A673 (cell line): ENCODE measurements at regions not wholly inside any gene's neighbourhood (a gene's known extent, or its start where the extent isn't known, plus 50 kb on each side); places are given as distances from the start of the nearest gene placed in this dataset.

Experiments
- BruUV-seq: library from RNA; stranded (reverse); fragments of 400-500 nt; replicated peaks from 2 replicates; lab custom pipeline; 2021; lab: Mats Ljungman, UMichigan
- CTCF ChIA-PET: fragments of 300-600 bp; sonication (Branson Sonifier 250); formaldehyde crosslinking; loops from one replicate; lab custom pipeline; 2022; ENCODE audit warnings: antibody characterized with exemption; lab: Charles Lee
- POLR2A ChIA-PET: fragments of 300-600 bp; sonication (Branson Sonifier 250); formaldehyde crosslinking; loops from one replicate; lab custom pipeline; 2022; ENCODE audit warnings: antibody characterized with exemption; ENCODE audit not compliant: low non-redundant PET; lab: Charles Lee
- DNase-seq: peaks from one replicate; pipeline ENCODE4 v3.0.0-alpha.2; 2015; ENCODE audit warnings: low spot score
- H3K27ac ChIP-seq: fragments of 200-600 bp; sonication (generic); 2 replicates; pipeline ENCODE4 v1.5.1; 2016; ENCODE audit warnings: mixed run types, low read depth, mild to moderate bottlenecking, mixed read lengths, antibody characterized with exemption, low read length; ENCODE audit not compliant: poor library complexity, severe bottlenecking
- H3K27me3 ChIP-seq: fragments of 200-600 bp; sonication (generic); replicated peaks from 2 replicates; pipeline ENCODE4 v1.6.1; 2017; ENCODE audit warnings: mixed run types, low read depth, mild to moderate bottlenecking, mixed read lengths, antibody characterized with exemption, low read length; ENCODE audit not compliant: insufficient read depth, poor library complexity
- H3K36me3 ChIP-seq: fragments of 200-600 bp; sonication (generic); 2 replicates; pipeline ENCODE4 v1.6.1; 2016; ENCODE audit warnings: mixed run types, mild to moderate bottlenecking, mixed read lengths, antibody characterized with exemption, low read length; ENCODE audit not compliant: insufficient read depth, poor library complexity, severe bottlenecking
- H3K4me1 ChIP-seq: fragments of 200-600 bp; sonication (generic); 2 replicates; pipeline ENCODE4 v1.6.1; 2017; ENCODE audit warnings: mixed run types, mild to moderate bottlenecking, mixed read lengths, antibody characterized with exemption, low read length; ENCODE audit not compliant: insufficient read depth, poor library complexity, severe bottlenecking
- H3K4me3 ChIP-seq: fragments of 200-600 bp; sonication (generic); 2 replicates; pipeline ENCODE4 v1.5.1; 2016; ENCODE audit warnings: low read depth, mixed run types, mild to moderate bottlenecking, mixed read lengths, low read length; ENCODE audit not compliant: poor library complexity, severe bottlenecking
- H3K9me3 ChIP-seq: fragments of 200-600 bp; sonication (generic); 2 replicates; pipeline ENCODE4 v1.6.1; 2016; ENCODE audit warnings: mixed run types, low read depth, mild to moderate bottlenecking, mixed read lengths, antibody characterized with exemption, low read length; ENCODE audit not compliant: poor library complexity, severe bottlenecking
- CTCF ChIP-seq: fragments of 300-800, 200-600 bp; sonication (generic); conservative IDR thresholded peaks from 2 replicates; pipeline ENCODE4 v1.5.1; 2017; ENCODE audit warnings: low read depth, mild to moderate bottlenecking, antibody characterized with exemption, low read length, moderate library complexity, mixed read lengths
- EZH2 ChIP-seq: fragments of 200-600 bp; sonication (generic); IDR thresholded peaks from 2 replicates; pipeline ENCODE4 v1.6.1; 2017; ENCODE audit warnings: borderline replicate concordance, low read depth, mild to moderate bottlenecking, mixed read lengths, antibody characterized with exemption, low read length; ENCODE audit not compliant: poor library complexity, severe bottlenecking
- intact Hi-C: fragments of 100-400 bp; cut with micrococcal nuclease; formaldehyde crosslinking; loops from one replicate; pipeline ENCODE4 v1.10.0; 2022; ENCODE audit not compliant: unreplicated experiment

DNA sequence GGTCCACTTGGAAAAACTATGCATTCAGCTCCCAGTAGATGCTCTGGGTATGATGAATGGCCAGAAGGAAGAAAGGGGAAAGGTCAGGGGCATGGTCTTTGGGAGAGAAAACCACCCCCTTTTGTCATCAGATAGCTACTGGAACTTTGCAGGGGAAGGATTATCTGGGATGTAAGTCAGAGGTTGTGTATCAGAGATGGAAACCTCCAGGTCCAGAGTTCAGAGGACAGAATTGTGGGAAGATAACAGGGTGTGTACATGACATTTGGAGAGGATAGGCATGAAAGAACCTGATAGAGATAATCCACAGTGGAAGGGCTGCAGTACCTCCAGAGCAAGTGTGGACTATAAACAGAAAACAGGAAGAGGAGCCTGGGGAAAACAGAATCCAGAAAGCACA is 262.7 kb downstream of the SPRY1 start:
- Histone ChIP-seq H3K4me3 (no peak overlapping the region), H3K27me3 (no peaks in the 10 kb centered on the region), H3K36me3 (no peaks in the 10 kb centered on the region), H3K9me3 (peaks cover 8% of the 10 kb centered on the region), H3K27ac (no peak overlapping the region), H3K4me1 (peaks cover 7% of the 10 kb centered on the region)
- intact Hi-C loops: loop anchor here (5.0 to 10.0 kb wide), 3 partner anchors 94 to 606 kb away; no protein-coding TSS in a partner anchor
- DNase-seq: no peak
- no TSS peak for BruUV-seq
- ChIA-PET CTCF (no interaction called here), POLR2A (no interaction called here)
- TF ChIP-seq CTCF (no peak), EZH2 (no peak)

- no TSS peak for BruUV-seq
- H3K9me3 ChIP-seq: peaks cover 8% of the 10 kb centered on the region
- CTCF ChIA-PET: interaction anchor here (0.6 kb wide), 1 partner anchor 411 kb away, joined by 3 read pairs; no protein-coding TSS in a partner anchor
- H3K4me3 ChIP-seq: no peak overlapping the region
- TF ChIP-seq CTCF (peak; percentile 59), EZH2 (no peak)
- peaks cover 7% of the 10 kb centered on the region for H3K4me1 ChIP-seq
- no peaks in the 10 kb centered on the region for H3K36me3 ChIP-seq
- intact Hi-C loops: loop anchor here (2.0 to 10.0 kb wide), 6 partner anchors 95 to 605 kb away; partner anchors contain the start of gene SPRY1
- peak; percentile 50 for DNase-seq
- POLR2A ChIA-PET: no interaction called here
- no peak overlapping the region for H3K27ac ChIP-seq
- no peaks in the 10 kb centered on the region for H3K27me3 ChIP-seq
Measured at GRCh38 chr4:123659730-123660129, 263.1 kb downstream of the SPRY1 start.

- H3K27ac ChIP-seq: no peak overlapping the region
- peak; percentile 68 for TF ChIP-seq CTCF
- no peak for TF ChIP-seq EZH2
- no TSS peak for BruUV-seq
- intact Hi-C loops: loop anchor here (2.0 to 5.0 kb wide), 3 partner anchors 264 to 534 kb away; partner anchors contain the start of gene SPRY1
- CTCF ChIA-PET: interaction anchor here (0.7 kb wide), 1 partner anchor 141 kb away, joined by 3 read pairs; no protein-coding TSS in a partner anchor
- H3K4me3 ChIP-seq: no peak overlapping the region
- H3K27me3 ChIP-seq: no peaks in the 10 kb centered on the region
- peak; percentile 46 for DNase-seq
- no peaks in the 10 kb centered on the region for H3K36me3 ChIP-seq
- POLR2A ChIA-PET: no interaction called here
- peaks cover 5% of the 10 kb centered on the region for H3K9me3 ChIP-seq
- H3K4me1 ChIP-seq: peaks cover 7% of the 10 kb centered on the region
Measured at GRCh38 chr4:123661080-123661737, 264.6 kb downstream of the SPRY1 start.
